NB4 (cell line): ENCODE measurements at regions not wholly inside any gene's neighbourhood (a gene's known extent, or its start where the extent isn't known, plus 50 kb on each side); places are given as distances from the start of the nearest gene placed in this dataset.

Experiments used
- DNase-seq: peaks from one replicate; pipeline ENCODE4 v3.0.0; 2010; ENCODE audit warnings: low read depth
- H3K4me3 ChIP-seq: one replicate; pipeline ENCODE4 v1.5.1; 2011; ENCODE audit warnings: mild to moderate bottlenecking, low read depth, low read length, moderate library complexity
- MYC ChIP-seq: IDR thresholded peaks from 2 replicates; pipeline ENCODE4 v1.6.1; 2011; ENCODE audit warnings: low read depth, low read length
- POLR2A ChIP-seq: IDR thresholded peaks from 2 replicates; pipeline ENCODE4 v1.6.1; 2011; ENCODE audit warnings: mild to moderate bottlenecking; ENCODE audit not compliant: insufficient read length; ENCODE audit errors: extremely low read depth
- TF ChIP-seq, protein P1 (sequence below): IDR thresholded peaks from 2 replicates; pipeline ENCODE4 v1.6.1; 2011; ENCODE audit warnings: low read depth, low read length
- TF ChIP-seq, protein P2 (sequence below): IDR thresholded peaks from one replicate; pipeline ENCODE4 v1.5.1; 2012; ENCODE audit warnings: low read depth, low read length

GRCh38 chr16:52976539-52977167, 76.0 kb downstream of the CHD9NB start:
- TF ChIP-seq POLR2A (no peak), MYC (no peak)
- TF ChIP-seq, protein P1, sequence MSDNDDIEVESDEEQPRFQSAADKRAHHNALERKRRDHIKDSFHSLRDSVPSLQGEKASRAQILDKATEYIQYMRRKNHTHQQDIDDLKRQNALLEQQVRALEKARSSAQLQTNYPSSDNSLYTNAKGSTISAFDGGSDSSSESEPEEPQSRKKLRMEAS, result no peak
- TF ChIP-seq, protein P2, sequence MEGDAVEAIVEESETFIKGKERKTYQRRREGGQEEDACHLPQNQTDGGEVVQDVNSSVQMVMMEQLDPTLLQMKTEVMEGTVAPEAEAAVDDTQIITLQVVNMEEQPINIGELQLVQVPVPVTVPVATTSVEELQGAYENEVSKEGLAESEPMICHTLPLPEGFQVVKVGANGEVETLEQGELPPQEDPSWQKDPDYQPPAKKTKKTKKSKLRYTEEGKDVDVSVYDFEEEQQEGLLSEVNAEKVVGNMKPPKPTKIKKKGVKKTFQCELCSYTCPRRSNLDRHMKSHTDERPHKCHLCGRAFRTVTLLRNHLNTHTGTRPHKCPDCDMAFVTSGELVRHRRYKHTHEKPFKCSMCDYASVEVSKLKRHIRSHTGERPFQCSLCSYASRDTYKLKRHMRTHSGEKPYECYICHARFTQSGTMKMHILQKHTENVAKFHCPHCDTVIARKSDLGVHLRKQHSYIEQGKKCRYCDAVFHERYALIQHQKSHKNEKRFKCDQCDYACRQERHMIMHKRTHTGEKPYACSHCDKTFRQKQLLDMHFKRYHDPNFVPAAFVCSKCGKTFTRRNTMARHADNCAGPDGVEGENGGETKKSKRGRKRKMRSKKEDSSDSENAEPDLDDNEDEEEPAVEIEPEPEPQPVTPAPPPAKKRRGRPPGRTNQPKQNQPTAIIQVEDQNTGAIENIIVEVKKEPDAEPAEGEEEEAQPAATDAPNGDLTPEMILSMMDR, result peak; percentile 59
- peak; percentile 39 for DNase-seq
- no peak overlapping the region for H3K4me3 ChIP-seq

DNA sequence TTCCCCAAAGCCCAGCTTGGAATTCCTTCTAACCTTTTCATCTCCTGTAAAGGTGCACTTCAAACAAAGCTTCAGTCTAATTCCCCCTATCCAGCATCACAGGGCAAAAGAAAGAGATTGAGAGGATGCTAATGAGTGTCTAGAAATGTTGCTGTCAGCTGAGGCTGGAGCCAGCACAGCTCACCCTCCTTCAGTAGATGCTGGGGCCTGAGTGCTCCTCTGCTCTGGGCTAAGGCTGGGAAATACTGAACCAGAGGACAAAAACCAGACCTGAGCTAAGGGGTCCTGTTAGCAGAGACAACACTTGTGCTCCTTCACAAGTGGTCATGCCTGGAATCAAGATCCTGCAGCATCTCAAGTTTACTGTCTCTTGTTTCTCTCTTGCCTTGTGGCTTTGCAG, 85.0 kb downstream of the CHD9NB start:
- DNase-seq, result no peak
- H3K4me3 ChIP-seq, result no peak overlapping the region
- TF ChIP-seq, protein P2, result no peak
- TF ChIP-seq MYC (no peak), POLR2A (no peak)
- TF ChIP-seq, protein P1, result no peak

GRCh38 chr16:52964290-52964689, 88.4 kb downstream of the CHD9NB start:
- TF ChIP-seq MYC, result no peak
- TF ChIP-seq, protein P1, result no peak
- TF ChIP-seq POLR2A, result no peak
- TF ChIP-seq, protein P2, result no peak
- H3K4me3 ChIP-seq, result no peak overlapping the region
- DNase-seq, result no peak

DNA sequence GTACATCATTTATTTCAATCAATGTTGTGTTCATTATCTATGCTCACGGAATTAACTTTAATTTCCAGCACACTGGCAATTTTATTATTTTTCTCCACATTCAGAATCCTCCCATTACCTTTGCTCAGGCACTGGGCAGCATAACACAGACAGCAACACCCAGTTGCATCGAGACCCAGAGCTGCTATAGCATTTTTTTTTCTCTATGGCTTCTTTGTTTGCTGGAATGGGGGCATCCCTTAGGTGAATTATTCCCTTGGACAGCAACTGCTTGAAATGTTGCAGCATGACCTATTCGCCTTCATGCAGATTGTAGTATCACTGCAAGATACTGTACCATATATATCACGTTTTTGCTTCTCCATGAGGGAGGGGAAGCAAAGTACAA, 88.8 kb downstream of the CHD9NB start:
- no peak for DNase-seq
- TF ChIP-seq, protein P2, result no peak
- TF ChIP-seq, protein P1, result no peak
- TF ChIP-seq POLR2A, result no peak
- no peak for TF ChIP-seq MYC
- H3K4me3 ChIP-seq, result no peak overlapping the region

- no peak for DNase-seq
- no peak overlapping the region for H3K4me3 ChIP-seq
- TF ChIP-seq POLR2A (no peak), MYC (no peak)
- TF ChIP-seq, protein P1, result no peak
- TF ChIP-seq, protein P2, result no peak
Observed at GRCh38 chr16:52963212-52963854, 89.4 kb downstream of the CHD9NB start.
